Osteoblast (primary cell): ENCODE measurements at regions not wholly inside any gene's neighbourhood (a gene's known extent, or its start where the extent isn't known, plus 50 kb on each side); places are given as distances from the start of the nearest gene placed in this dataset.
A peak's percentile ranks its signal among the peaks of the same experiment; 100 is the strongest.

ENCODE experiments used
- DNase-seq: peaks from one replicate; pipeline ENCODE4 v3.0.0; 2011; ENCODE audit warnings: low spot score, mixed read lengths; ENCODE audit not compliant: insufficient read length; ENCODE audit errors: missing footprints
- H2AFZ ChIP-seq: 2 replicates; pipeline ENCODE4 v1.6.0; 2011; ENCODE audit warnings: mild to moderate bottlenecking, low read length
- H3K27ac ChIP-seq: 2 replicates; pipeline ENCODE4 v1.5.1; 2011; ENCODE audit warnings: mild to moderate bottlenecking, low read depth, low read length, moderate library complexity
- H3K27me3 ChIP-seq: 2 replicates; pipeline ENCODE4 v1.6.0; 2012; ENCODE audit warnings: mild to moderate bottlenecking, control low read depth, inconsistent platforms, low read length, moderate library complexity; ENCODE audit not compliant: insufficient read depth
- H3K36me3 ChIP-seq: 2 replicates; pipeline ENCODE4 v1.5.1; 2011; ENCODE audit warnings: mild to moderate bottlenecking, low read length, control low read depth, moderate library complexity; ENCODE audit not compliant: insufficient read depth
- H3K4me1 ChIP-seq: 2 replicates; pipeline ENCODE4 v1.5.1; 2011; ENCODE audit warnings: mild to moderate bottlenecking, low read length, control low read depth, moderate library complexity; ENCODE audit not compliant: insufficient read depth
- H3K4me2 ChIP-seq: 2 replicates; pipeline ENCODE4 v1.6.0; 2011; ENCODE audit warnings: mild to moderate bottlenecking, low read length; ENCODE audit not compliant: insufficient read depth
- H3K4me3 ChIP-seq: fragments of 200-600 bp; sonication (generic); 3 replicates; pipeline ENCODE4 v1.5.1; 2012; ENCODE audit warnings: mild to moderate bottlenecking, low read length, inconsistent platforms; ENCODE audit not compliant: insufficient read depth
- H3K79me2 ChIP-seq: 2 replicates; pipeline ENCODE4 v1.6.0; 2012; ENCODE audit warnings: mild to moderate bottlenecking, low read length, control low read depth, inconsistent platforms; ENCODE audit not compliant: insufficient read depth
- H3K9me3 ChIP-seq: 2 replicates; pipeline ENCODE4 v1.5.1; 2011; ENCODE audit warnings: low read depth, low read length, control low read depth
- H4K20me1 ChIP-seq: 2 replicates; pipeline ENCODE4 v1.6.0; 2012; ENCODE audit warnings: mild to moderate bottlenecking, low read length, control low read depth; ENCODE audit not compliant: insufficient read depth
- CTCF ChIP-seq: IDR thresholded peaks from 2 replicates; pipeline ENCODE4 v1.5.1; 2011; ENCODE audit warnings: mild to moderate bottlenecking, low read depth, low read length, moderate library complexity; ENCODE audit errors: extremely low read depth

GRCh38 chr22:35150183-35151107, 84.5 kb downstream of the ISX start:
- TF ChIP-seq CTCF: peak; percentile 78
- Histone ChIP-seq H3K4me3 (no peak overlapping the region), H3K4me1 (no peaks in the 10 kb centered on the region), H3K79me2 (no peaks in the 10 kb centered on the region), H3K27ac (no peak overlapping the region), H3K36me3 (no peaks in the 10 kb centered on the region), H3K4me2 (no peak overlapping the region), H4K20me1 (no peaks in the 10 kb centered on the region), H3K27me3 (peaks cover 10% of the 10 kb centered on the region), H2AFZ (no peak overlapping the region), H3K9me3 (no peaks in the 10 kb centered on the region)
- DNase-seq: peak; percentile 68

GRCh38 chr22:35152316-35152715, 86.4 kb downstream of the ISX start:
- no peak for TF ChIP-seq CTCF

GRCh38 chr22:35154937-35155387, 89.0 kb downstream of the ISX start:
- no peaks in the 10 kb centered on the region for H3K79me2 ChIP-seq
- H4K20me1 ChIP-seq: no peaks in the 10 kb centered on the region
- no peaks in the 10 kb centered on the region for H3K9me3 ChIP-seq
- H3K36me3 ChIP-seq: no peaks in the 10 kb centered on the region
- TF ChIP-seq CTCF: peak; percentile 82
- peak; percentile 89 for DNase-seq
- no peak overlapping the region for H3K4me3 ChIP-seq
- no peak overlapping the region for H3K4me2 ChIP-seq
- H3K27me3 ChIP-seq: peaks cover 6% of the 10 kb centered on the region
- H2AFZ ChIP-seq: no peak overlapping the region
- H3K4me1 ChIP-seq: no peaks in the 10 kb centered on the region
- H3K27ac ChIP-seq: no peak overlapping the region

More at GRCh38 chr22:35152316-35152715, 86.4 kb downstream of the ISX start:
- Histone ChIP-seq H3K9me3 (no peaks in the 10 kb centered on the region), H4K20me1 (no peaks in the 10 kb centered on the region), H3K4me2 (no peak overlapping the region), H3K27ac (no peak overlapping the region), H3K4me3 (no peak overlapping the region), H3K36me3 (no peaks in the 10 kb centered on the region), H3K4me1 (no peaks in the 10 kb centered on the region), H3K79me2 (no peaks in the 10 kb centered on the region), H2AFZ (no peak overlapping the region), H3K27me3 (peaks cover 8% of the 10 kb centered on the region)
- DNase-seq: no peak

- H3K36me3 ChIP-seq: no peaks in the 10 kb centered on the region
- TF ChIP-seq CTCF: no peak
- no peak for DNase-seq
- no peaks in the 10 kb centered on the region for H3K9me3 ChIP-seq
- H3K4me2 ChIP-seq: no peak overlapping the region
- H3K4me3 ChIP-seq: no peak overlapping the region
- no peak overlapping the region for H3K27ac ChIP-seq
- H2AFZ ChIP-seq: no peak overlapping the region
- peaks cover 6% of the 10 kb centered on the region for H3K27me3 ChIP-seq
- no peaks in the 10 kb centered on the region for H4K20me1 ChIP-seq
- no peaks in the 10 kb centered on the region for H3K4me1 ChIP-seq
- H3K79me2 ChIP-seq: no peaks in the 10 kb centered on the region
Measured at GRCh38 chr22:35155403-35156025, 89.6 kb downstream of the ISX start.
